Adrenal gland (tissue), 9 donors: ENCODE measurements at regions not wholly inside any gene's neighbourhood (a gene's known extent, or its start where the extent isn't known, plus 50 kb on each side); places are given as distances from the start of the nearest gene placed in this dataset.
A peak's percentile ranks its signal among the peaks of the same experiment; 100 is the strongest.

Experiments used
- DNase-seq, 7 donors: peaks; one replicate each; pipeline ENCODE4 v3.0.0-alpha.2; 2019 to 2020
- H3K27ac ChIP-seq, 5 donors: fragments of 200-600 bp; sonication (generic) in 4 of 5; 1 replicate in 3 of 5; 2 replicates in 2 of 5; pipeline versions ENCODE4 v1.5.1 to v1.8.0; 2016 to 2020; ENCODE audit warnings: mild to moderate bottlenecking in 1 of 5
- H3K27me3 ChIP-seq: fragments of 200-600 bp; 2 replicates; pipeline ENCODE4 v1.8.0; 2021
- H3K36me3 ChIP-seq, 2 donors: fragments of 200-600 bp; replicated peaks in 1 of 2; 1 replicate in 1 of 2; 2 replicates in 1 of 2; pipeline versions ENCODE4 v1.5.1 to v1.8.0; 2018 to 2022
- H3K4me1 ChIP-seq, 2 donors: fragments of 200-600 bp; replicated peaks in 1 of 2; 1 replicate in 1 of 2; 2 replicates in 1 of 2; pipeline versions ENCODE4 v1.5.1 to v1.8.0; 2018 to 2021
- H3K4me3 ChIP-seq, 4 donors: fragments of 200-600 bp; sonication (generic) in 3 of 4; one replicate each; pipeline ENCODE4 v1.5.1; 2016 to 2018
- H3K9me3 ChIP-seq, 3 donors: fragments of 200-600 bp; sonication (generic) in 1 of 3; replicated peaks in 1 of 3; 1 replicate in 2 of 3; 2 replicates in 1 of 3; pipeline versions ENCODE4 v1.5.1 to v1.8.0; 2016 to 2021
- POLR2A ChIP-seq, 2 donors: fragments of 450-650 bp; IDR thresholded peaks; one replicate each; pipeline ENCODE4 v1.6.1; 2017; ENCODE audit warnings: antibody characterized with exemption in 2 of 2, mild to moderate bottlenecking in 2 of 2, moderate library complexity in 1 of 2
- WGBS, 4 donors: extraction: QIAGEN DNeasy Blood & Tissue Kit in 2 of 4; methylation state at CpG; one replicate each; pipeline versions ENCODE4 v1.1.5 to v1.1.7; 2013 to 2017; 5-methylcytosine and 5-hydroxymethylcytosine counted together
- intact Hi-C, 2 donors: fragments of 100-400 bp; cut with DNase I; formaldehyde crosslinking; loops; one replicate each; pipeline versions ENCODE4 v1.14.1 to v1.15.0; 2022 to 2023
- TF ChIP-seq, protein P1 (sequence below), 6 experiments: fragments of 450-650 bp in 4 of 6; fragments of 200-600 bp in 2 of 6; sonication (generic) in 1 of 6; IDR thresholded peaks; 1 replicate in 5 of 6; 2 replicates in 1 of 6; pipeline versions ENCODE4 v1.5.1 to v1.8.0; 2016 to 2021; ENCODE audit warnings: antibody characterized with exemption in 6 of 6, mild to moderate bottlenecking in 2 of 6, moderate library complexity in 1 of 6
- donor health status: healthy with polysubstance abuse.
- donor health status: Bipolar disorder and iron deficiency.
- donor health status: DM: yes; HTN: yes; CAD: no.
- donor health status: DM: no; HTN: no; CAD: no.
- donor health status: DM: no; HTN: no; CAD: no.

DNA sequence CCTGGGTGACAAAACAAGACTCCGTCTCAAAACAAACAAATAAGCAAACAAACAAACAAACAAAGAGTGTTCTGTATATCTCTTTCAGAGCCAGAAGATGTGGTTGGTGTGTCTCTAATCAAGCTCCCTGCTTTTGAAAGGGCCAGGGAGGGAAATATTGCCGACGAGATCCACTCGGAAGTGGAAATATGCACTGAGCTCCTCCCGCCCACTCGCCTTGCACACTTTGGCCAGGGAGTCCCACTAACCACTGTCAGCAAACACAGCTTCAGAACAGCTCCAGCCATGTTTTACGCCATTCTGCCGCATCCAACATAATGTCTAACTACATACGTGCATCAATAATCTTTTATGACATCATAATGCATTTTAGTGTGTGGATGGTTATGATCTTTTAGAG is 155.5 kb upstream of the VSTM2B start:
- Histone ChIP-seq H3K9me3 (no peaks in the 10 kb centered on the region), H3K27ac (no peak overlapping the region), H3K27me3 (no peaks in the 10 kb centered on the region), H3K36me3 (no peaks in the 10 kb centered on the region), H3K4me3 (no peak overlapping the region), H3K4me1 (no peaks in the 10 kb centered on the region)
- 81 to 86% (median 83%) methylated on average over 9 of the region's 9 CpGs for WGBS, 4 donors
- peak in 1 of 7 donors; percentile 11 for DNase-seq
- intact Hi-C loops = no loop called here
- TF ChIP-seq POLR2A (IDR thresholded peaks at IDR 0.05) = no peak
- TF ChIP-seq, protein P1, sequence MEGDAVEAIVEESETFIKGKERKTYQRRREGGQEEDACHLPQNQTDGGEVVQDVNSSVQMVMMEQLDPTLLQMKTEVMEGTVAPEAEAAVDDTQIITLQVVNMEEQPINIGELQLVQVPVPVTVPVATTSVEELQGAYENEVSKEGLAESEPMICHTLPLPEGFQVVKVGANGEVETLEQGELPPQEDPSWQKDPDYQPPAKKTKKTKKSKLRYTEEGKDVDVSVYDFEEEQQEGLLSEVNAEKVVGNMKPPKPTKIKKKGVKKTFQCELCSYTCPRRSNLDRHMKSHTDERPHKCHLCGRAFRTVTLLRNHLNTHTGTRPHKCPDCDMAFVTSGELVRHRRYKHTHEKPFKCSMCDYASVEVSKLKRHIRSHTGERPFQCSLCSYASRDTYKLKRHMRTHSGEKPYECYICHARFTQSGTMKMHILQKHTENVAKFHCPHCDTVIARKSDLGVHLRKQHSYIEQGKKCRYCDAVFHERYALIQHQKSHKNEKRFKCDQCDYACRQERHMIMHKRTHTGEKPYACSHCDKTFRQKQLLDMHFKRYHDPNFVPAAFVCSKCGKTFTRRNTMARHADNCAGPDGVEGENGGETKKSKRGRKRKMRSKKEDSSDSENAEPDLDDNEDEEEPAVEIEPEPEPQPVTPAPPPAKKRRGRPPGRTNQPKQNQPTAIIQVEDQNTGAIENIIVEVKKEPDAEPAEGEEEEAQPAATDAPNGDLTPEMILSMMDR (IDR thresholded peaks at IDR 0.05) = no peak

DNA sequence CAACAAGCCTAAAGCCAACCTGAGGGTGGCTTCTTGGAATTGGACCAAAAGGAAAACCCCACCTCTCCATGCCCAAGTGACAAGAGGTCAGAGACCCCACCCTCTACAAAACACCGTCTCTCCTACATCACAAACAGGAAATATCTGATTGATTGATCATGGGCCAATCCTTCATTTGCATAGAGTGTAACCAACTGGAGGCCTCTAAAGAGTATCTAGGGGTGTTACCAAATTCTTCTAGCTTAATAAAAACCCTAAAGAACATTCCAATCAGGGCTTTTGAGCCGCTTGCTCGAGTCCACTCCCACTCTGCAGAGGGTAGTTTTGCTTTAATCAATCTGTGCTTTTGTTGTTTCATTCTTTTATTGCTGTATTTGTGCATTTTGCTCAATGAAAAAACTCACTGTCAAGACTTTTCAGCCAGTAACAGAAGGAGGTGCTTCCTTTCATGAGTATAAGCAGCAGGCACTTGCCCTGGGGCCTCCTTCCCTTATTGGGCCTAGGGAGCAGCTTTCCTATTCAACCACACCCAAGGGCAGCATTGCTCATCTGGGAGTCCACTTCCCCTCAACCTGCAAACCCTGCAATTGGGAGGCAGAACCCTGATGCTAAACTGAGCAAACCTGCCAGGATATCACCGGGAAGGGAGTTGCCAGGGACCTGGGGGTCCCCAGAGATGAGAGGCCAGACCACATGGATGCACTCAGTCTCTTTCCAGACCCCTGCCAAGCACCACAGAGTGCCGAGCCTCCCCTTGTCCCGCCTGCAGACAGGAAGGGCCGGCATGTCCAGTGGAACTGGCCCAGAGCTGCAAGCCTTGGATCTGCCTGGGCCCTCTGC is 154.3 kb upstream of the VSTM2B start:
- WGBS, 4 donors = 56 to 68% (median 63%) methylated on average over 4 to 7 of the region's 7 CpGs
- no peaks in the 10 kb centered on the region for H3K4me1 ChIP-seq

DNA sequence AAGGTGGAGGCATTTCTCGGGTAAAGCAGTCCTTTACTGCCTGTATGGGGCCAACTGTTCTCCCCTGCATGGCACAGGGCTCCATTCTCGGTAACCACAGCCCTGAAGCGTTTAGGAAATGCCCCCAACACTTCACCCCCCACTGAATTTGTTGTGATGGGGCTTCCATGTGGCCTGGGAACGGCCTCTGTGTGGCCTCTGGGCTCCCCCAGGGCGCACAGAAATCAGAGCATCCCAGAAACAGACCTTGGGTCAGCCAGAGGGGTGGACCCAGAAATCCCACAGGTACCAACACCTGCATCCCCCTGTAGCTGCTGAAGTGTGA is 153.7 kb upstream of the VSTM2B start:
- Histone ChIP-seq H3K27ac (no peak overlapping the region), H3K36me3 (no peaks in the 10 kb centered on the region), H3K4me1 (no peaks in the 10 kb centered on the region), H3K9me3 (no peaks in the 10 kb centered on the region), H3K27me3 (no peaks in the 10 kb centered on the region), H3K4me3 (no peak overlapping the region)
- TF ChIP-seq POLR2A (IDR thresholded peaks at IDR 0.05) = no peak
- TF ChIP-seq, protein P1 (IDR thresholded peaks at IDR 0.05) = no peak
- WGBS, 4 donors = 54 to 75% (median 64%) methylated on average over 4 to 5 of the region's 5 CpGs; no CpG with 5 or more reads in 1 of the 4 donors
- peak in 1 of 7 donors; percentile 7 for DNase-seq
- intact Hi-C loops = no loop called here

More for the DNA sequence above, 154.3 kb upstream of the VSTM2B start:
- DNase-seq = no peak
- Histone ChIP-seq H3K4me3 (no peak overlapping the region), H3K9me3 (no peaks in the 10 kb centered on the region), H3K36me3 (no peaks in the 10 kb centered on the region), H3K27ac (no peak overlapping the region), H3K27me3 (no peaks in the 10 kb centered on the region)
- intact Hi-C loops = no loop called here
- no peak for TF ChIP-seq POLR2A (IDR thresholded peaks at IDR 0.05)
- TF ChIP-seq, protein P1 (IDR thresholded peaks at IDR 0.05) = no peak

DNA sequence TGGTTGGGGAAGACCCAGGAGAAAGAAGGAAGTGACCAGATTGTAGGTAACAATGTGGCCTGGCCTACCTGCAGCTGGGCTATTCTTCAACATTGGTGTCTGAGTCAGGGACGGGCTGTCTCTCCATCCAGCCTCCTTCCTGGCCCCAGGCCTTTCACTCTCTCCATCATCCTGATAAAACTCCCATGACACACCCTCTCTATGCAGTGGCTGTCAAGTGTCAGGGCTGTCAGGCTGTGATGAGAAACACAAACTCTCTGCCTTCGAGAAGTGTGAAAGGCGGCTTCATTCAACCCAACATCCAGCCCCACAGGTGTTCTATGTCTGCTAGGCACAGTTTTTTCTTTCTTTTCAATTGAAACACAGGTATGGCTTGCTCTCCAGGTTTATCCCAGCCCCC is 153.3 kb upstream of the VSTM2B start:
- DNase-seq = peak in 1 of 7 donors; percentile 11
- Histone ChIP-seq H3K9me3 (no peaks in the 10 kb centered on the region), H3K27ac (no peak overlapping the region), H3K36me3 (no peaks in the 10 kb centered on the region), H3K4me3 (no peak overlapping the region), H3K4me1 (no peaks in the 10 kb centered on the region), H3K27me3 (no peaks in the 10 kb centered on the region)
- WGBS, 4 donors = 71 to 77% (median 73%) methylated on average over 3 of the region's 3 CpGs
- intact Hi-C loops = no loop called here
- TF ChIP-seq, protein P1 (IDR thresholded peaks at IDR 0.05) = no peak
- TF ChIP-seq POLR2A (IDR thresholded peaks at IDR 0.05) = no peak
